GM21619 (cell line): ENCODE measurements at regions not wholly inside any gene's neighbourhood (a gene's known extent, or its start where the extent isn't known, plus 50 kb on each side); places are given as distances from the start of the nearest gene placed in this dataset.
"Not testable (repeated sequence)": the region's sequence is repeated elsewhere in the genome, so short reads cannot be mapped to it uniquely, and the experiment has no call there.

ENCODE experiments used
- ATAC-seq: cut with Tn5 transposase; IDR thresholded peaks from one replicate; pipeline ENCODE4 v1.9.1; 2021; ENCODE audit not compliant: unreplicated experiment

- no peak for ATAC-seq
Measured at GRCh38 chr6:37078814-37079213, 73.4 kb downstream of the FGD2 start.

- ATAC-seq, result no peak
Measured at GRCh38 chr6:37081042-37081607, 75.7 kb downstream of the FGD2 start.

DNA sequence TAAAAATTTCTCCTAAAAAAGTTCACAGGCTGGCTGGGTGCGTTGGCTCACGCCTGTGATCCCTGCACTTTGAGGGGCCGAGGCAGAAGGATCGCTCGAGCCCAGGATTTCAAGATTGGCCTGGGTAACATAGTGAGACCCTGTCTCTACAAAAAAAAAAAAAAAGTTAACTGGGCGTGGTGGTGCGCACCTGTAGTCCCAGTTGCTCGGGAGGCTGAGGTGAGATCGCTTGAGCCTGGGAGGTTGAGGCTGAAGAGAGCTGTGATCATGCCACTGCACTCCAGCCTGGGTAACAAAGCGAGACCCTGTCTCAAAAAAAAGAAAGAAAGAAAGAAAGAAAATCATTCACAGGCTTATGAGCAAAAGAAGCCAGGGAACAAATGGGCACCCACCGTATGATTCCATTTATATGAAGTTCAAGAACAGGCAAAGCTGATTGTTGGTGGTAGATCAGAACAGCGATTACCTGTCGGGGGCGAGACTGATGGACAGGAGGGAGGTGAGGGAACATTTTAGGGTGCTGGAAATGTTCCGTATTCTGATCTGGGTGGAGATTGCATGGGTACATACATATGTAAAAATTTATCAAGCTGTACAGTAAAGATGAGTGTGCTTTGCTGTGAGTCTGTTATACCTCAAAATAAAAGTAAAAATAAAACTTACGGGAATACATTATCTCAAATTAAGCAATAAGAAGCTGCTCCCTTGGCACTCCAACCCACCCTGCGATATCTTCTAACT lies 77.1 kb downstream of the FGD2 start:
- ATAC-seq, result no peak

DNA sequence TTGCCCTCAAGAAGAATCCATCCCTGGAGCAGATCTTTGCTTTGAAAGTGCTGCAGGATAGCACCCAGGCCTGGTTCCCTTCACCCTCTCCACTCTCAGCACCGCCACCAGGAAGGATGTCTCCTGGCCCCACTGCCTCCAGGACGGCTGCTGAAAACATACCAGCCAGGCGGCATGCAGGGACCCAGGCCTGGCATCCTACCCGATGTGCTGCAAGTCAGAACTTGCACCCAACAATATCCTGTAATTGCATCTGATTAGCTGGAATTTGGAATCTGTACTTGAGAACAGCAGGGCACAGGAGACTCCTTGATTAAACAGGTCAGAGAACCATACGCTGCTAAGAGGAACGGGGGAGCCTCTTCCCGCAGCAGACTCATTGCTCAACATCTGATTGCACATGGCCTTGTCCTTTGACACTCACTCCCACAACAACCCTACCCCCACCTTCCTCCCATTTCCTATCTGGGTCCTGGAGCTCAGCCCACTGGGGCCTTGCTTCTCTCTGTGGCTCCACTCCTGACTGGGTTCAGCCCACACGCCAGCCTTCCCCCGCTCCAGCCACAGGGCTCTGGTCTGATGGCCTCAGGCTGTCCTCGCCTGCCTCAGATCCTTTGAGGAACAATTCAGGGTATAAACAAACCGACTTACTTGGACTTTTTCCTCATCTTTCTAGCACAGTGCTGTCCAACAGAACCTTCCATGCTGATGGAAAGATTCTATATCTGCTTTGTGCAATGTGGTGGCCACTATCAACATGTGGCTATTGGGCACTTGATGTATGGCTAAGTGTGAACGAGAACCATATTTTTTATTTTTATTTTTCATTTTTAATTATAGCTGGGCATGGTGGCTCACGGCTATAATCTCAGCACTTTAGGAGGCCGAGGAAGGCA lies 78.0 kb downstream of the FGD2 start:
- no peak for ATAC-seq

GRCh38 chr6:37084665-37085064 lies 79.2 kb downstream of the FGD2 start:
- not testable (repeated sequence) for ATAC-seq

DNA sequence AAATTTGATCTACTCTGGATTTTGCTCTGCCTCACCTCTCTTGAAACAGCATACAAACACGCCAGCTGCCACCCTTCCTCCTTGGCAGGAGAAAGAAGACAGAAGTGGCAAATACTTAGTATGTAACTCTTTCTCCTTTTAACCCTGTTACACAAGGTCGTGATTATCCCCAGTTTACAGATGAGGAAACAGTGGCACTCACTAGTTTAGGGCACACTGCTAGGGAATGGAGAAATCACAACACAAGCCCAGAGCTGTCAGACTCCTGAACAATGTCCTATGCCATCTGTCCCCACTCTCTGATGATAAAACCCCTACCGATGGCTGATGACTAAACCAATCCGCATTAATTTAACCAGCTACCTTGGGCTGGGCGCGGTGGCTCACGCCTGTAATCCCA lies 79.7 kb downstream of the FGD2 start:
- ATAC-seq, result no peak

GRCh38 chr6:37088897-37089296 lies 81.1 kb upstream of the PIM1 start:
- no peak for ATAC-seq

GRCh38 chr6:37089783-37090182 lies 80.2 kb upstream of the PIM1 start:
- no peak for ATAC-seq

- ATAC-seq, result not testable (repeated sequence)
Measured at GRCh38 chr6:37091104-37091503, 78.8 kb upstream of the PIM1 start.

DNA sequence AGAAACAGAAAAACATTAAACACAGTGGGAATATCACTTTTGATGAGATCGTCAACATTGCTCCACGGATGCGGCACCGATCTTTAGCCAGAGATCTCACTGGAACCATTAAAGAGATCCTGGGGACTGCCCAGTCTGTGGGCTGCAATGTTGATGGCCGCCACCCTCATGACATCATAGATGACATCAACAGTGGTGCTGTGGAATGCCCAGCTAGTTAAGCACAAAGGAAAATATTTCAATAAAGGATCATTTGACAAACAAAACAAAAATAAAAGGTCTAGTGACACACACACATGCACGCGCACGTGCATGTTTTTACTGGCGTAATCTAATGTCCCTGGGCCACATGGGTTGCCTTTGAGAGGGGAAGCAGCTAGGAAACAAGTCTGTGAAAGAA lies 78.4 kb upstream of the PIM1 start:
- ATAC-seq, result not testable (repeated sequence)

DNA sequence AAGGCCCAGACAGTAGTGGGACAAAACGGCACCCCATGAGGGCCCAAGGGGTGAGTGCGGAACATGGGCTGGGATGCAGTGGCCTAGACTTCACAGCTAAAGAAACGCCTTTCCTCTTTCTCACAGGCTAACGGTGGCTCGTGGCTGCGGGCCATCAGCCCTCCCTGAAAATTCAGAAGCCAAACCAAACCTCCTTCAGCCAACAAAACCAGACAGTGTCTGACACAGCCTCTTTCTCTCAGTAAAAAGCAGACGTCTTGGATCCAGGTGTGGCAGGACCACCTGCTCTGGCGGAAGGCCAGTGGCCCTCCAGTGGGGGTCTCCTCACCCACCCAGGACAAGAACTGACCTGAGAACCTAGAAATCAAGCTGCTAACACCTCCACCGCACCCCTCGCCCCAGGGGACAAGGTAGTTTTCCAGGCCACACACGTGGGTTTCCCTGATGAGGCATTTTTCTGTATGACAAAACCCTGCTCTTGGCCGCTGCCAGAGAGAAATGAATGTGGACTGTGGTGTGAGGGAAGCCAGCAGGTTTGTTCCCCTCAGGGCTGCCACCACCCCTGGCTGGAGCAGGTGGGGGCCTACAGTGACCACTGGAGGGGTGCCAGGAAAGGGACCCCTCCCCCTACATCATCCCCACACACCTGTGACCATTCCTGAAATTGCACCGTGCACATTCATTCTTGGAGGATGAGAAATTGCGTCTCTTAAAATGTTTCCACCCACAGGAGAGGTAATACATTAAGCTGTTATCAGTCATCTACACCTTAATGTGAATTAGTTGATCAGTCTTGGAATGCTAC lies 76.8 kb upstream of the PIM1 start:
- no peak for ATAC-seq

- no peak for ATAC-seq
Measured at GRCh38 chr6:37093728-37094069, 76.3 kb upstream of the PIM1 start.

GRCh38 chr6:37095997-37096396 lies 74.0 kb upstream of the PIM1 start:
- ATAC-seq, result no peak

GRCh38 chr6:37097335-37097734 lies 72.6 kb upstream of the PIM1 start:
- ATAC-seq, result no peak

GRCh38 chr6:37099442-37099841 lies 70.5 kb upstream of the PIM1 start:
- ATAC-seq, result no peak

DNA sequence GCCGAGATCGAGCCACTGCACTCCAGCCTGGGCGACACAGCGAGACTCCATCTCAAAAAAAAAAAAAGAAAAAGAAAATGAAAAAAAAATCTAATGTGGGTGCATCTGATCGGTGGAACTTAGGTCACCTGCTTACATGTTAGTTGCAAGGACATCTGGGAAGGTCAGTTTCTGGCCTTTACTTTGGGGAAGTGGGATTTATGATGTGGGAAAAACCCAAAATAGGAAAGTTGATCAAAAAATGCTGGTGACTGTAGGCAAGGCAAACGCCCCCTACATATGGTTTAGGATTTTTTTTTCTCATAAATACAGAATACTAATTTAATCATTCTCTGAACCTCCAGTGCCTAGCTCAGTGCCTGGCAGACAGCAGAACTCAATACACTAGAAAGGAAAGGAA lies 69.2 kb upstream of the PIM1 start:
- ATAC-seq, result no peak

DNA sequence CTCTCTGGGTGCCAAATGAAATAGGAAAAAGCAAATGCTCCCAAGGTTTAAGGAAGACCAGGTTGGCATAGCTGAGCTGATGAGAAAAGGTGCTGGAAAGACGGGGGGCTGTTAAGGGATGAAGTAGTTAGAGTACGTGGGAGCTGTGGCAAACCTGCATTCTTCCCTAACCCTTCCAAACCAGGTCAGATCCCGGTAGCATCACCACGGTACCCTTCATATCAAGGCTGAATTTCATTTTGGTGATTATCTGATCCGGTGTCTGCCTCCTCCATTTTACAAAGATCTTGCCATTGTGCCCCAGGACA lies 68.0 kb upstream of the PIM1 start:
- ATAC-seq, result no peak

DNA sequence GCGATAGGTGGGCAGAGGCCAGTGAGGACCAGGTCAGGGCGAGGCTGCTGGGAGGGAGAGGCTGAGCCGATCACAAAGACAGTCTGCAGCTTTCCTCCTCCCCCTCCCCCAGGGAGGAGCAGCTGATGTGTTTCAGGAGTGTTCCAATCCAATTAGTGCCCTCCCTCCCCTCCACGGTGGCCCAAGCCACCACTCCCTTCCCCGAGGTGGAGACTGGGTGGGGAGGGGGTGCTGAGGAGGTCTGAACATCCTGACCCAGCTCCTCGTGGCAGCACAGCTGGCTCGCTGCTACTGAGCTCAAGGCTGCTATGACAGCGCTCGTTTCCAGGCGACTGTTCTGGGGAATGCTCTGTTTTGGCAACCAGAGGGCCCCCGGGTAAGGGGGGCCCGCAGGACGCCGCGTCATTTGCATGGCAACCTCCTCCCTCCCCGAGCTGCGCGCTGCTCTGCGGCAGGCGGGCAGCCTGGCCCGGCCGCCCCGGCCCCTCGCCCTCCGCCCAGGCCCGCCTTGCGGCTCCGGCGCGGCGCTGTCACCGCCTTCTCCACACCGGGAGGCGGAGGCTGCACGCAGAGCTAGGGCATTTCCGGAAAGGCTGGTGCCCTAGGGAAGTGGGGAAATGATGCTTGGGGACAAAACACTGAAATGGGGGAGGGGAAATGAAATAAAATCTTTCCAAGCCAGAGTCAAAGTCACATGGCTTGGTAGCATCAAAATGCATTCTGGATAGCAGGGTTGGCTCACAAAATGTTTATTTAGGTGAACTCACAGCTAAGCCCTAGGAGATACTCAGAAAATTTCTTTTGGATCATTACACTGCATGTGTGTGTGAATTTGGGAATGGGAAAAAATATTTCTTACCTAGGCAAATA lies 67.4 kb upstream of the PIM1 start:
- ATAC-seq, result peak; percentile 77

DNA sequence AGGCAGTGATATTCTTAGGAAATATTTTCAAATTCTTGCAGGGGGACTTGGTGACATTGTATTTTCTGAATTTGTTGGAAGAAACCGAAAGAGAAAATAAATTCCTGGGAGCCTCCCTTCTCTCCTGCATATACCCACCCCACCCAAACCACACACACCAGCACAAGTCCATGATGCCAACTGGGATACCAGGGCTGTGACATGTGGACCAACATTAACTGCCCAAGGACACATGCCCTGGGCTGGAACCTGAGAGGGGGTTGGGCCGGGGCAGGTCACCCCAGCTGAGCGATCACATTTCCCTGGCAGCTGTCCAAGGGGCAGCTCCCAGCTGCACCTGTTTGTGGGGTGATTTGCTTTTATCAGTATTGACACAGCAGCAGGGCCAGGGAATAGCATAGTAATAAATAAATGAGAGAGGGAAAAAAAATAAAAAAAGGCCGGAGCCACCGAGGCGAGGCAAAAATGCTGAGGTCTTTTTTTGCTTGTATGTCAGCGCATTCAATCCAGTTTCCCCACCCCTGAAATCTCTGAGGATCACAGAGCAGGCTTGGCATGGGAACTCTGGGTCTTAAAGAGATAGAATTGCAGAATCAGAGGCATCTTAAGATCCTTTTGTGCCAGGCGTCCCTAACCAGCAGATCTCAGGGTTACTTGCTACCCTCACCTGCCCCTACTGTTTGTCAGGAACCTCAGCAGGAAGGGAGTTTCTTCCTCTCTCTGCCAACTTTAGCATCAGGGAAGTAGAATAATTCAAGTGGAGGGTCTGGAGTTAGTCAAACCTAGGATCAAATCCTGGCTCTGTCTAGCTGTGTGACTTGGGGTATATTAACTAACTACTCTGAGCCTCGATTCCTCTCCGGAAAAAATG lies 66.5 kb upstream of the PIM1 start:
- ATAC-seq, result no peak

DNA sequence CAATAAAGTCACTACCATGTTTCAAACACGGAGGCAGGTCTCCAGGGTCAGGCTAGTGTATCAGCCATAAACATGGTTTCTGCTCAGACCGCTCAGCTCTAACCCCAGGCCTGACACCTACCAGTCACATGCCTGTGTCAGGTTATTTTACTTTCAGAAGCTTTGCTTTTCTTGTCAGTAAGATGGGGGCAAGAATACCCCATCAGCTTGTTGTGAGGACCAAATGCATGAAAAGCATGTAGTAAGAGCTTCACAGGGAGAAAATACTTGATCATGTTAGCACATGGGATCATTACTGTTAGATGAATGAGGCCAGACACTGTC lies 65.2 kb upstream of the PIM1 start:
- ATAC-seq, result no peak
